Superior temporal gyrus (tissue), 1 donor: ENCODE measurements at regions not wholly inside any gene's neighbourhood (a gene's known extent, or its start where the extent isn't known, plus 50 kb on each side); places are given as distances from the start of the nearest gene placed in this dataset.
"Not testable (repeated sequence)": the region's sequence is repeated elsewhere in the genome, so short reads cannot be mapped to it uniquely, and the experiment has no call there.

Experiments
- DNase-seq: peaks from one replicate; pipeline ENCODE4 v3.0.0-alpha.2; 2016; ENCODE audit errors: extremely low spot score

DNA sequence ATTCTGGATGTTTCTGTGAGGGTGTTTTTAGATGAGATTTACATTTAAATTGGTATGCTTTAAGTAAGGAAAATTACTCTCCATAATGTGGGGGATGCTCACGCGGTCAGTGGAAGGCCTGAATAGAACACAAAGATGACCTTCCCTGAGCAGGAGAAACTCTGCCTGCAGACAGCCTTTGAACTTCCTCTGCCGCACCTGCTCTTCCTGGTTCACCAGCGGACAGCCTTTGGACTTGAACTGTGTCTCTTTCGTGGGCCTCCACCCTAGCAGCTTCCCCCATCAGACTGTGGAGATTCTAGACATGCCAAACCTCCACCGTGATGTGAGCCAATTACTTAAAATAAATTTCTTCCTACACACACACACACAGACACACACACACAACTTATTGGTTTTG, 210.7 kb downstream of the EFCAB11 start:
- no peak for DNase-seq

DNA sequence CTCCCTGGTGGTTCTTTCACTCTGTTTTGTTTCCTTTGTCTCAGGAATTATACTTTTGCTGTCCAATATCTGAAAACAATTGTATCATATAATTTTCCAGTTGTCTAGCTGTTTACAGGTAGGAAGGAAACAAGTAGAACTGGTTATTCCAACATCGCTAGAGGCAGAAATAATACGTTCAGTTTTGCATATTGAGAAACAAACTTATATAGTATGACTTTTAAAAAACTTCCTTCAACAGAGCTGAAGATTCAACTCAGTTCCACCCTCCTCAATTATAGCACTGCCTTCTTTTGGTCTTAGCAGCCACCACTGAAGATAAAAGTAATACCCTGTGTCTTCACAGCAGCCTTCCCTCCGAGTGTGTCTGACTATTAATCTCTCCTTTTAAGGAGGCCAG, 214.3 kb downstream of the EFCAB11 start:
- no peak for DNase-seq

GRCh38 chr14:89736881-89737280, 217.6 kb downstream of the EFCAB11 start:
- no peak for DNase-seq

GRCh38 chr14:89731396-89731933, 223.1 kb downstream of the EFCAB11 start:
- no peak for DNase-seq

GRCh38 chr14:89730687-89731086, 223.8 kb downstream of the EFCAB11 start:
- DNase-seq = no peak

- DNase-seq = no peak
Measured at GRCh38 chr14:89728964-89729363, 225.6 kb downstream of the EFCAB11 start.

GRCh38 chr14:89726226-89726625, 228.3 kb downstream of the EFCAB11 start:
- not testable (repeated sequence) for DNase-seq

- no peak for DNase-seq
Measured at GRCh38 chr14:89724628-89724960, 229.9 kb downstream of the EFCAB11 start.

DNA sequence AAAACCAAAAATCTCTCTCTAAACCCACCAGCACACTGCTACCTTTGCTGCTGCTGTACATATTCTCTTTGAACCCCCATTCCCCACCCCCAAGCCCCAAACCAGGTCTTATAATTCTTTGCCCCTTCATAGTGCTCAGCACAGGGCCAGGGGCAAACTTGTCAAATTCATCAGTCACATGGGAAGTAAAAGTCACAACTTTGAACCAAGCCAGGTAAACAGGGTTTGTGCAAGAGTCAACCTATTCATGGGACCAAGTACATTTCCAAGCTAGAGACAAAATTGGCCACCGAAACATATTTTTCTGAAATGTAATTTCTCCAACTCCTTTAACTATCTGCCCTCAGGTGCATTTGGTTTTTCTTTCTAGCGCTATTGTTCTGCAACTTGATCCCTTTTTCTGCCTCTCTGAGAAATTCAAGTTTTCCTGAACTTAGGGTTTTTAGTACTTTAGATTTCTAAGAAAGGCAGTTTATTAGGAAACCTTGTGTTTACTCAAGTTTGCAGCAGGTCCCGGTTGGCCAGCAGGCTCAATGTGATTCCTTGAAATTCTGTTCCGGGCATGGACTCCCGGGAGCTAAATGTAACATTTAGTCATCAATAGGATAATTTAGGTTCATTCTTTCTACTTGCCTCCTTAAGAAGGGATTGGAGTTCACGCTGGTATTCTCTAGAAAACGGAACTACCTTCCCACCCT, 230.5 kb downstream of the EFCAB11 start:
- no peak for DNase-seq

DNA sequence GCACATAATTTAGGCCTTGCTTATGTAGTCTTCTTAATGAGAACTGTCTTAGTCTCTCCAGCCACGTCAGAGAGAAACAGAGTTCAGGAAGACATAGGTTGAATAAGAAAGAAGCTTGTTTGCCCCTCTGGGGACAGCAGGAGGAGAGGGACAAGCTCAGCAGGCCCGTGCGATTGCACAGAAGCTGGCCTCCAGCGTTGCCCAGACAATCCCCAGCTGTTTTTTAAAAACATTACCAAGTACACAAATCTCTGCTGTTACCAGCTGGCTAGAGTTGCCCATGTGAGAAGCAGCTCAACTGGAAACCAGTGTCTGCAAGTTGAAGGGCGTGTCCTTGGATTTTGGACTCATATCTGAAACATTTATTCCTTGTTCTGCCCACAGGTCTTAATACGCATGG, 232.6 kb downstream of the EFCAB11 start:
- DNase-seq = no peak

GRCh38 chr14:89720741-89721729, 233.5 kb downstream of the EFCAB11 start:
- DNase-seq = no peak

DNA sequence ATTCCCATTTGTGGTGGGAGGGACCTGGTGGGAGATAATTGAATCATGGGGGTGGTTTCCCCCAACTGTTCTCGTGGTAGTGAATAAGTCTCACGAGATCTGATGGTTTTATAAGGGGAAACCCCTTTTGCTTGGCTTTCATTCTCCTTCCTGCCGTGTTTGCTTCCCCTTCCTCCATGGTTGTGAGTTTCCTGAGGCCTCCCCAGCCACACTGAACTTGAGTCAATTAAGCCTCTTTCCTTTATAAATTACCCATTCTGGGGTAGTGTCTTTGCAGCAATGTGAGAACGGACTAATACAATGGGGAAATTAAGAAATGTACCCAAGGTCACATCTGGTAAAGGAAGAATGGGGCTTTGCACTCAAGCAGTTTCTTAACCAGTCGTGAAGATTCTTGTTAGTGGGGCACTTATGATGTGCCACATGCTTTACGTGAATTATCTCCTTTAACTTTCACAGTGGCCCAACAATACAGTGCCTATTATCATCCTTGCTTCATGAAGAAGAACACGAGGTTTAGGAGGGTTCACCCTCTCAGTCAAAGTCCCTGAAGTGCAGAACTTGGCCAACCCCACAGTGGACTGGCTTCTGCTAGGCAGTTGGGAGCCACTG, 234.3 kb downstream of the EFCAB11 start:
- DNase-seq = no peak

GRCh38 chr14:89719366-89720075, 235.0 kb downstream of the EFCAB11 start:
- DNase-seq = no peak

GRCh38 chr14:89708982-89709625, 245.4 kb downstream of the EFCAB11 start:
- DNase-seq = no peak

DNA sequence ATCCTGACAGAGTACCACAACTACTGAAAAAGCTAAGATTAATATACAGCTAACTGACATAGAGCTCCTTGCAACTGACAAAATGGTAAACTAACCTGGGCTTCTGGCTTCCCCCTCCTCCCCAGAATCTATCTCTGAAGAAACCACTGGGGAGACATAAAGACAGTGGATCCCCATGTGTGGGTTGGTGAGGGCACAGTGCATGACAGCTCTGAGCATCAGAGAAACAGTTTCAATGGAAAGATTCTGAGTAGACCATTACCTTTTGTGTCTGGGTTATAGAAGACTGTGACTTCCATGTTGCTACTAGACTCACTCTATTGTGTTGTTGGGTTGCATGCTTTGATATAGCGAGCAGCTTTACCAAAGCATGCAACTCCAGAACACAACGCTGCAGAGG, 247.4 kb downstream of the EFCAB11 start:
- no peak for DNase-seq

GRCh38 chr14:89702876-89703200, 251.7 kb downstream of the EFCAB11 start:
- DNase-seq = no peak

GRCh38 chr14:89702073-89702875, 252.3 kb downstream of the EFCAB11 start:
- DNase-seq = peak; percentile 22

GRCh38 chr14:89701211-89702043, 253.1 kb downstream of the EFCAB11 start:
- peak; percentile 51 for DNase-seq

GRCh38 chr14:89700801-89701200, 253.7 kb downstream of the EFCAB11 start:
- peak; percentile 38 for DNase-seq

GRCh38 chr14:89699071-89699470, 255.5 kb downstream of the EFCAB11 start:
- no peak for DNase-seq
